Coronary artery (tissue), 2 donors: ENCODE measurements at regions not wholly inside any gene's neighbourhood (a gene's known extent, or its start where the extent isn't known, plus 50 kb on each side); places are given as distances from the start of the nearest gene placed in this dataset.

ENCODE experiments used
- DNase-seq: peaks from one replicate; pipeline ENCODE4 v3.0.0-alpha.2; 2017; ENCODE audit warnings: low spot score
- H3K27ac ChIP-seq, 2 donors: fragments of 200-600 bp; sonication (generic); one replicate each; pipeline ENCODE4 v1.5.1; 2016 to 2019
- H3K4me3 ChIP-seq: fragments of 200-600 bp; sonication (generic); 2 replicates; pipeline ENCODE4 v1.5.1; 2016; ENCODE audit warnings: mild to moderate bottlenecking, moderate library complexity
- TF ChIP-seq, protein P1 (sequence below): fragments of 200-600 bp; sonication (generic); IDR thresholded peaks from one replicate; pipeline ENCODE4 v1.5.1; 2019; ENCODE audit warnings: antibody characterized with exemption

DNA sequence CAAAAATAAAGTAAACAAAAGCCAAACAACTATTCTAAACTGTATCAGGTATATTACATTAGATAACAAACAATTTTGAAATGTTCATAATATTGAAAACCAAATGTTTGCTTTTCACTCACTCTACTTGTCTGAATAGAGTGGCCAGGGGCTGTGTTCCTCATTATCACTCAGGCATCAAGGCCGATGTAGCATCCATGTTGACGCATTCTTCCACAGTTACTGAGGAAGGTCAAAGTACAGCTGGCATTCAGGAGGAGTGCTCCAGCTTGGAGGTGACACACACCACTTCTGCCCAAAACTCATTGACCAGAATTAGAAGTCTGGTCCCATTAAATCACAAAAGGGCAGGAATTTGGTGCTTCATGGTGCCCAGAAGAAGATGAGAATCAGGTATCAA lies 137.6 kb upstream of the MANEA start:
- Histone ChIP-seq H3K4me3 (no peak overlapping the region), H3K27ac (no peak overlapping the region)
- TF ChIP-seq, protein P1, sequence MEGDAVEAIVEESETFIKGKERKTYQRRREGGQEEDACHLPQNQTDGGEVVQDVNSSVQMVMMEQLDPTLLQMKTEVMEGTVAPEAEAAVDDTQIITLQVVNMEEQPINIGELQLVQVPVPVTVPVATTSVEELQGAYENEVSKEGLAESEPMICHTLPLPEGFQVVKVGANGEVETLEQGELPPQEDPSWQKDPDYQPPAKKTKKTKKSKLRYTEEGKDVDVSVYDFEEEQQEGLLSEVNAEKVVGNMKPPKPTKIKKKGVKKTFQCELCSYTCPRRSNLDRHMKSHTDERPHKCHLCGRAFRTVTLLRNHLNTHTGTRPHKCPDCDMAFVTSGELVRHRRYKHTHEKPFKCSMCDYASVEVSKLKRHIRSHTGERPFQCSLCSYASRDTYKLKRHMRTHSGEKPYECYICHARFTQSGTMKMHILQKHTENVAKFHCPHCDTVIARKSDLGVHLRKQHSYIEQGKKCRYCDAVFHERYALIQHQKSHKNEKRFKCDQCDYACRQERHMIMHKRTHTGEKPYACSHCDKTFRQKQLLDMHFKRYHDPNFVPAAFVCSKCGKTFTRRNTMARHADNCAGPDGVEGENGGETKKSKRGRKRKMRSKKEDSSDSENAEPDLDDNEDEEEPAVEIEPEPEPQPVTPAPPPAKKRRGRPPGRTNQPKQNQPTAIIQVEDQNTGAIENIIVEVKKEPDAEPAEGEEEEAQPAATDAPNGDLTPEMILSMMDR = no peak
- no peak for DNase-seq

DNA sequence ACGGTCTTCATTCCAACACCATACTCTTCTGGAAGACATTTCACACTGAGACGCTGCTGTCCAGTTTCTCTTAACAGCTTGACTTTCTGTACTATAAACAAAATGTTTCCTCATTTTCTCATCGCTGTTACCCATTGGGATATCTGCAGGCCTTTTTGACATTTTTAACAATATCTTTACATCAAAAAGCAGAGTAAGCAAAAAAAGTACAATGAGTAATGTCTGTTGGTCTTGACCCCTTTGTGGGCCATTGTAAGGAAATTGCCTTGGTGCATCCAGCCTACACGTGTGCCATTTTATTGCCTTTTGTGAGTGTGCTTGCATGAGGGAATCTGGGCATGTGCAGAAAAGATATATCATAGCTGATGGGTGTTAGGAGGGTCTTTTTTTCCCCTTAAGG lies 129.1 kb upstream of the MANEA start:
- TF ChIP-seq, protein P1 = no peak
- H3K4me3 ChIP-seq = no peak overlapping the region
- H3K27ac ChIP-seq = no peak overlapping the region
- no peak for DNase-seq

DNA sequence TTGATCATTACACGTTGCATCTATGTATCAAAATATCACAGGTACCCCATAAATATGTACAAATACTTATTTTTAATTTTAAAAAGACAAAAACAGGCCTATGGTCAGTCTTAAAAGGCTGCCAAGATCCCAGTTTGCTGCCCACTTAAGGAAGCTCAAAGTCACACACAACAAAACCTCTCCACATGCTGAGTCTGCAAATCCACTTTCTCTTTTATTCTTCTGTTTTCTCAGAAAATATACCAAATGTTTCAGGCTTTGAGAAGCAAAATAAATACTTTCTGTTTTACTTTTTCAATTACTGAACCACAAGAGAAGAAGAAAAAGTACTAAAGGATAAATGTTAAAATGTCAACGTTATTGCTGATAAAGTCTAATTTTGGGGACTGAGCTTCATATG lies 107.8 kb upstream of the MANEA start:
- Histone ChIP-seq H3K27ac (no peak overlapping the region), H3K4me3 (no peak overlapping the region)
- TF ChIP-seq, protein P1 = no peak
- DNase-seq = no peak

DNA sequence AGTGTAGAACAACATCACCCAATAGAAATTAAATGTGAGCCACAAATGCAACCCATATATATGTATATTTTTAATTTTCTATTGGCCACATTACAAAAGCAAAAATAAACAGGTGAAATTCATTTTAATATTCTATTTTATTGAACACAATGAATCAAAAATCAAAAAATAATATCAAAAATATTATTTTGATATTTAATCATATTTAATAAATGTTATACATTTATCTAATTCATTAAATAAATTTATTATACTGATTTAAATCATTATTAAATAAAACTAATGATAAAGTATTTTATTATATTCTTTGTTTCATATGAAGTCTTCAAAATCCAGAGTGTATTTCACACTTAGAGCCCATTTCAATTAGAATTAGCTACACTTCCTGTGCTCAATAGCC lies 98.4 kb upstream of the MANEA start:
- H3K27ac ChIP-seq = no peak overlapping the region
- DNase-seq = no peak
- TF ChIP-seq, protein P1 = no peak
- no peak overlapping the region for H3K4me3 ChIP-seq

DNA sequence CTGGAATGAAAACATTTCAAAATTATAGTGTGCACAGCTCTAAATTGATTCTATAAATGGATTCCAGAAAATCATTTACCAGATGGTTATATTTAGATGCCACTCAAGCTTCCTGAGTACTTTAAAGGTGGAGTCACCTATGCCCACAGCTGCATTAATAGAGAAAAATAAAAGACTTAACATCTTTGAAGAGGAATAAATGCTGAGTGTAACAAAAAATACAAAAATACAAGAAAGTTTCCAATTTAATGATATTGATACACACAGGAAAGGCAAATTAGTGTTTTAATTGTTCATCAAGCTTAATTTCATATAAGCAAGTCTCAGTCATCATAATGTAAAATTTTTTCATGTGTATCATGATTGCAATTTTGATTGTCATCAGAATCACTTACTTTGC lies 89.5 kb upstream of the MANEA start:
- TF ChIP-seq, protein P1 = no peak
- H3K27ac ChIP-seq = no peak overlapping the region
- no peak overlapping the region for H3K4me3 ChIP-seq
- DNase-seq = no peak

DNA sequence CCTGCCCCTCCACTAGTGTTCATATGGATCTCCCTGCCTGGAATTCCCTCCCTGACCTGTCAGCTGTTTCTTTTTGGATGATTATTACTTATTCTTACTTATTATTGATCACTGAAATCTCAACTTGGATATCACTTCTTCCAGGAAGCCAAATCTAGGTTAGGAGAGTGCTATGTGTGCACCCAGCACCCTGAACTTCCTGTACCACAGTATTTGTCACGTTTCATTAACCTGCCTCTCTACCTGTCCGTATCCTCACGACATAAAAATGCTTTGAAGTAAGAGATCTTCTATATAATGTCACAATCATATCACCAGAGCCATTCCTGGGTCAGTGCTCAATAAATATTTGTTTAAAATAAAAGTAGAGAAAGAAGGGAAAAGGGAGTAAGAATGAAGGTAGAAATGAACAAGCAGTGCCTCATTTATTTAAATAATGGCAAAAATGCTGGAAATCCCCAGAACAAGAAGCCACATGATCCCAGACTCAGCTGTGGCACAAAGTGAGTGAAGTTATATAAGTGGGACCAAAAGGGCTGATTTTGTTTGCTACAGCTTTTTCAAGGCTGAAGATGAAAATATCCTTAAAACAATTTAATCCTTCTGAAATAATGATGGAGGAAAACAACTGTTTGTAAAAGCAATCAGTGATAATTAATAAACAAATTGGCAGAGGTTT lies 88.0 kb upstream of the MANEA start:
- no peak for DNase-seq
- TF ChIP-seq, protein P1 = no peak
- no peak overlapping the region for H3K27ac ChIP-seq
- H3K4me3 ChIP-seq = no peak overlapping the region

DNA sequence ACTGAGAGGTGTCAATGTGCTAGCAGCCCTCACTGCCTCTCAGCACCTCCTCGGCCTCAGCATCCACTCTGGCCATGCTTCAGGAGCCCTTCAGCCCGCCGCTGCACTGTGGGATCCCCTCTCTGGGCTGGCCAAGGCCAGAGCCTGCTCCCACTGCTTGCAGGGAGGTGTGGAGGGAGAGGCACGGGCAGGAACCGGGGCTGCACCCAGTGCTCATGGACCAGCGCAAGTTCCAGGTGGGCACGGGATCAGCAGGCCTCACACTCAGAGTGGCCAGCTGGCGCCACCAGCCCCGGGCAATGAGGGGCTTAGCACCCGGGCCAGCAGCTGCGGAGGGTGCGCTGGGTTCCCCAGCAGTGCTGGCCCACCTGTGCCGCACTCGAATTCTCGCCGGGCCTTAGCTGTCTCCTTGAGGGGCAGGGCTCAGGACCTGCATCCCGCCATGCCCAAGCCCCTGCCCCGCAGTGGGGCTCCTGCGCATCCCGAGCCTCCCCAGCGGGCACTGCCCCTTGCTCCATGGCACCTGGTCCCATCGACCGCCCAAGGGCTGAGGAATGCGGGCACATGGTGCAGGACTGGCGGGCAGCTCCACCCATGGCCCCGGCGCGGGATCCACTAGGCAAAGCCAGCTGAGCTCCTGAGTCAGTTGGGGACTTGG lies 80.4 kb upstream of the MANEA start:
- TF ChIP-seq, protein P1 = no peak
- no peak for DNase-seq
- Histone ChIP-seq H3K27ac (no peak overlapping the region), H3K4me3 (no peak overlapping the region)
